ENCODE measurements at regions not wholly inside any gene's neighbourhood (a gene's known extent, or its start where the extent isn't known, plus 50 kb on each side); places are given as distances from the start of the nearest gene placed in this dataset.

DNA sequence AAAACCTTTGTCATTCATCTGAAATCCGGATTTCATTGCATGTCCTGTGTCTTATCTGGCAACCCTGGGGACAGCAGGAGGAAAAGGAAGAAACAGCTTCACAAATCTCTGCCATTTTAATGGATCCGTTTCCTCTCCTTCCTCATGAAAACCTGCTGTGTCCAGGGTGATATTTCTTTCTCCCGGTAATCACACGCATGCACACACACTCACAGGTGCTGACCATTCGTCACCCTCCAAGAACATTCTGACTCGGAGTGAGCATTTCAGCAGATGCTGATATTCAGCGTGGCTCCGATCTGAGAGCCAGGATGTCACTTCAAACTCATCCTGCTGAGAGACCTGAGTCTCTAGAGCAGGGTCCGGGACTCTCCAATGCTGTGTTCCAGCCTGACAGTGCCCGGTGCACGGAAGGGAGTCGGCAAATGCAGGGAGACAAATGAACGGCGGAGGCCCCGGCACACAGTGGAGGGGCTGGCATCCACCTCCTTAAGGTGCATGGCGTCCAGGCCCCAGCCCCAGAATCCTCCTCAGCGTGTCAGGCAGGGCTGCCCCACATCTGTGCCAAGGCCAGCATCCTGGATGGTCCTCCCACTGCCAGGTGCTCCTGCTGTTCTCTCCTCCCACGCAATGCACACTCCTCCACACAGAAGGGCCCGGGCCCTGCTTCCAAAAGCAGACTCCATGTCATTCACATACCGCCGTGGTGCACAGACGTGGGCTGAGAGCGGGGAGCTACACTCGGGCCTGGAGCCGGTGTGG lies 70.7 kb downstream of the RBFOX3 start:
- no peak for DNase-seq (ENCODE audit: low read depth in 2 of 2)

DNA sequence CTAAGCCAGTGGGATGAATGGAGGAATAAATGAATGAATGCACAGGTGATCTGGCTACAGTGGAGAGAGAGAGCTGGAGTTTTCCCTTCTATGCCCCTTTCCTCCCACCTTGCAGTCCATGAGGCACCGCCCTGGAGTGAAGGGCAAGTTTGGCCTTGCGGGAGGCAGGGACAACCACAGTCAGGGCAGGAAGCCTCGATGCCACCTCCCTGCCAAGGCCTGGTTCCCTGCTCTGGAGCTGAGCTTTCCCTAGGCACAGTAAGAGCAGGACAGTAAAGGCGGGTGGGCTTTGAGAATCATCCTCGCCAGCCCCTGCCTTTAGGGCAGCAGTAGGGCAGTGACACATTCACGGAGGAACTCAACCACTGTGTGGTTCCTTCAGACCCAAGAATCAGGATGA lies 72.6 kb downstream of the RBFOX3 start:
- no peak for DNase-seq (ENCODE audit: low read depth in 2 of 2)

DNA sequence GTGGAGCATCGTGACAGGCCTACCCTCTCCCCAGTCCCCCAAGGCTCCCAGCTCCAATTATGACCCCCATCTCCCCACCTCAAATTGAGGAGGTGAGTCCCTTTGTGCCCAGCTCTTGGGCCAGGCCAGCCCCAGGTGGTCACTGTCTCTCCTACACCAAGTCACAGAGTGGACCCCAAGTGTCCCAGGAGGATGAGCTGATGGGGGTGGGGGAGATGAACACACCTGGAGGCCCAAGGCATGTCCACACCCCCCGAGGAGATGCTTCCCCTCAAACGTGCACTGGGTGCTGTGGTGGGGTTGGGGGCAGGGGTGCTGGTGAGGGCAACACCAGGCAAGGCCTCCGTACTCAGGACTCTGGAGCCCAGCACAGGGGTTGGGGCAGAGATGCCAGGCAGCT lies 73.2 kb downstream of the RBFOX3 start:
- DNase-seq (ENCODE audit: low read depth in 2 of 2), result no peak

DNA sequence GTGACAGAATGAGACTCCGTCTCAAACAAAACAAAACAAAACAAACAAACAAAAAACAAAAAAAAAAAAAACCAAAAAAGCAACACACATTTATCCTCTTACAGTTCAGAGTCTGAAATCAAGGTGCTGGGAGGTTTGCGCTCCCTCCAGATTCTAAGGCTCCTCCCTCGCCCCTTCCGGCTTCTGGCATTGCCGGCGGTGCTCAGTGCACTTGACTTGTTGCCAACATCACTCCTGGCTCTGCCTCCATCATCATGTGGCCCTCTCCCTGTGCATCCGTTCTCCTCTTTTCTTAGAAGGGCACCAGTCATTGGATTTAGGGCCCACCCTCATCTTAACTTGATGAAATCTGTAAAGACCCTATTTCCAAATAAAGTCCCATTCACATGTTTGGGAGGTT lies 73.8 kb downstream of the RBFOX3 start:
- DNase-seq (ENCODE audit: low read depth in 2 of 2), result no peak

DNA sequence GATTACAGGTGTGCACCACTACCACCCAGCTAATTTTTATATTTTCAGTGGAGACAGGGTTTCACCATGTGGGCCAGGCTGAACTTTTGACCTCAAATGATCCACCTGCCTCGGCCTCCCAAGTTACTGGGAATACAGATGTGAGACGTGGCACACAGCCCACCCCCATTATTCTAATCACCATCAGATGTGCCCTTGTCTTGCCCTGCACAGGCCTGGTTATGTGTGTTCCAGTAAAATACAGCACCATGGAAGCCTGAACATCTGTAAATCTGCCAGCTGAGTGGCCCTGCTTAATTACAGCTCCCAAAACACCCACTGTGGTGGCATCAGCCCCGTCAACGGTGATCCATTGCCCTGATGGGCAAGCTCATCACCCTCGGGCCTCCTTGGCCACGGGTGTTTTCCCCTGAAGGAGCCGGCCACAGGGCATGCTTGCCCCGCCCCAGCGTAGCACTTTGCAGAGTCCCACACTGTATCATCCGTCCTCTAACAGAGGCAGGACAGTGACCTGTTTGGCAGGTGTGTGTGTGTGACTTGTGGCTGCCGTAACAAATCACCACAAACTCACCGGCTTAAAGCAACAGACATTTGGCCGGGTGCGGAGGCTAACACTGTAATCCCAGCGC lies 74.5 kb downstream of the RBFOX3 start:
- no peak for DNase-seq (ENCODE audit: low read depth in 2 of 2)

DNA sequence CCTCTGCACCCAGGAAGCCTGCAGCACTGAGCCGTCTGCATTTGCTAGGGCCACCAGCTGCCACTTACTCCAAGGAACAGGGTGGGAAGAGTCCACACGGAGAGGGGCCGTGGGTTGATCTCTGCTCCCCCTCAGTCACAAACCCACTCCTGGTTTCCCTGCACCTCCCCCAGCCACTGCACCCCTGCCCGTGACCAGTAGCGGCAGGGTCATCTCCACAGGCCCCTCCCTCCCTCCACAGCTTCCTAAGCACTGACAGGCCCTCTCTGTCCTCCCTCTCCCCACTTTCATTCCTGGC lies 75.2 kb downstream of the RBFOX3 start:
- DNase-seq (ENCODE audit: low read depth in 2 of 2), result no peak

DNA sequence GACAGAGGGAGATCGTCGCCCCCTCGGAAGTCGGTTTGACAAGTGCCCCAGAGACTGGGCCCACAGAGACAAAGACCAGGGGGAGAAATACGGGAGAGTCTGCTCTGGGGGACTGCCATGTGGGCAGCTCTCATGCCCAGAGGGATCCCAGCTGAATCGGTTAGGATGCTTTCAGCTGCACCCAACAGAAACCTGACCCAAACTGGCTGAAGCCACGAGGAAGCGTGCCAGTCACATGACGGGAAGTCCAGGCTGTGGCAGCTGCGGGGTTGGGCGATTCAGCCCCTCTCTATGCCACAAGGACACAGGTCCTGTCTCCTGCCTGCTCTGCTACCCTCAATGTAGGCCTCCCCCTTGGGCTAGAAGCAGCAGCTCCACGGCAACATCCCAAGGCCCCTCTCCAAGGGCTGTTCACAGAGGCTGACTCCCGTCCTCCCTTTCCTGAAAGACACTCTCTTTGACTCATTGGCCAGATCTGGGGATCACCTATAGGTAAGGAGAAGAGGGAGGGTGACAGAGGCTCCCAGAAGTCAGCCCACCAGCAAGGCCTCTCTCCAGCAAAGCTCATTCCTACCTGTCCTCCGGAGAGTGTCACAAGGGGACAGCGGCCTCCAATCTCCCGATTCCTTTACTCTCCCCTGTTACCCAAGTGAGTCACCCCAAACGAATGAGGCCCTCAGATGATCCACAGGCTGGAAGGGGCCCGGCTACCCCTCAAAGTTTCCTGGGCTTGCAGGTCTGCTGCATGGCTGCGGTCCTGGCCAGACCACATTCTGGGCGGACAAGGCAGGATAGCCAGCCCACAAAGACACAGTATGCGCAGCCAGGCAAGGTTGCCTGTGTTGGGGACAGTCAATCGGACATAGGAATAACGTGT lies 75.8 kb downstream of the RBFOX3 start:
- no peak for DNase-seq (ENCODE audit: low read depth in 2 of 2)

DNA sequence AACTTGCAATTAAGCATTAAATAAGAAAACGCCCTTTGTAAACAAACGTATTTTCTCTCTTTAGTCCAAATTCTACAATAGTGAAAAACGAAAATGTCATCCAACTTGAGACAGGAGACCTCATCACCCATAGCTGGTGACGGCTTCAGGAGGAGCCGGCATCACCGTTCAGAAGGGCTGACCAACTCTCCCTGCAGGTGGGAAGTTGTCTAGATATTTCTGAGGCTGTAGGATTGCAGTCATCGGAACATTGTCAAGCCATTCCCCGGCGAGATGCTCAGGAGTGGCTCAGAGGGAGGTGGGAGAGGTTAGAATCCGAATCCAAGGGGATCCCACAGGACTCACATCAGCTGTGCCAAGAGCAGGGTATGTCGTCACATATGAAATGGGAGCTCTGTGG lies 76.7 kb downstream of the RBFOX3 start:
- DNase-seq (ENCODE audit: low read depth in 2 of 2), result no peak

DNA sequence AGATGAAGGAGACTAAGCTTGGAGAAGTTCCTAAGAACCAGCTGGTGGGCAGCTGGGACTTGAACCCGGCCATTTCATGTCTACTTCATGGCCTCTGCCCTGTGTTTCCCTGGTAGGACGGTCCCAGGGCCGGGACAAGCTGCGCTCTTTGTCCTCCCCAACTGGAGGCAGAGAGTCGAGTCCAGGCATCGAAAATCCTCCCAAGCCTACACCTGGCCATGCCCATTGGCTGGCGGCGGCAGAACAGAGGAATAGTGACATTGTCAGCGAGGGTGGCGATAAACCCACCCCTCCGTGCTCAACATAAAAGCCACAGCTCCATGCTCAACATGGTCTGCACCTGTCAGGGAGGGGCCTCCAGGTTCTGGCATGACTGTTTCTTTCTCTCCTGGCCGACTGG lies 77.7 kb downstream of the RBFOX3 start:
- DNase-seq (ENCODE audit: low read depth in 2 of 2), result no peak

DNA sequence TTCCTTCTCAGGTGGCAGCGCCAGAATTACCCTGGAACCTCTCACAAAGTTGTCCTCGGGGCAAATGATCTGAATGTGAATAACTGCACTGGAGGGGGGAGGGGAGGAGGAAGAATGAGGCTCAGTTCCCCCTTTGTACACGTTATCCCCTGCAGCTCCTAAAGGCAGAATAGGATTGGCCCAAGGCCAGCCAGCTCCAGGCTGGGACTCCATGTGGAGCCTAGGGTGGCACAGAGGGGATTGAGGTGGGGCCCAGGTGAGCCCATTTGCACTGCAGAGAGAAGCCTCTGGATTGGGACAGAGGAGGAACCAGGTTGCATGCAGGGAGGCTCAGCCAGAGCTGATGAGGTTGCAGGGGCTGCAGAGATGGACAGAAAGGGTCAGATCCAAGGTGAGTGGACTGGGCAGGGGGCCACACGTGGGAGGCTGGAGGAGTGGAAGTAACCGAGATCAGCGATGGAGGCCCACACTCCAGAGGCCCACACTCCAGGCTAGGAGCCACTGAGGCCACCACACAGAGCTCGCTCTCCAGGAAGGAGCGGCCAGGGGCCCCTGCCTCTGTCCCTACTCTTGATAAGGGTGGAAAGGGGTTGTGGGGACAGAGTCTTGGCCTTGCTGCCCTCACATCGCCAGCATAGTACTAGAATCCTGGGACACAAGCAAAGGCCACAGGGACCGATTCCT lies 78.6 kb downstream of the RBFOX3 start:
- DNase-seq (ENCODE audit: low read depth in 2 of 2), result no peak

DNA sequence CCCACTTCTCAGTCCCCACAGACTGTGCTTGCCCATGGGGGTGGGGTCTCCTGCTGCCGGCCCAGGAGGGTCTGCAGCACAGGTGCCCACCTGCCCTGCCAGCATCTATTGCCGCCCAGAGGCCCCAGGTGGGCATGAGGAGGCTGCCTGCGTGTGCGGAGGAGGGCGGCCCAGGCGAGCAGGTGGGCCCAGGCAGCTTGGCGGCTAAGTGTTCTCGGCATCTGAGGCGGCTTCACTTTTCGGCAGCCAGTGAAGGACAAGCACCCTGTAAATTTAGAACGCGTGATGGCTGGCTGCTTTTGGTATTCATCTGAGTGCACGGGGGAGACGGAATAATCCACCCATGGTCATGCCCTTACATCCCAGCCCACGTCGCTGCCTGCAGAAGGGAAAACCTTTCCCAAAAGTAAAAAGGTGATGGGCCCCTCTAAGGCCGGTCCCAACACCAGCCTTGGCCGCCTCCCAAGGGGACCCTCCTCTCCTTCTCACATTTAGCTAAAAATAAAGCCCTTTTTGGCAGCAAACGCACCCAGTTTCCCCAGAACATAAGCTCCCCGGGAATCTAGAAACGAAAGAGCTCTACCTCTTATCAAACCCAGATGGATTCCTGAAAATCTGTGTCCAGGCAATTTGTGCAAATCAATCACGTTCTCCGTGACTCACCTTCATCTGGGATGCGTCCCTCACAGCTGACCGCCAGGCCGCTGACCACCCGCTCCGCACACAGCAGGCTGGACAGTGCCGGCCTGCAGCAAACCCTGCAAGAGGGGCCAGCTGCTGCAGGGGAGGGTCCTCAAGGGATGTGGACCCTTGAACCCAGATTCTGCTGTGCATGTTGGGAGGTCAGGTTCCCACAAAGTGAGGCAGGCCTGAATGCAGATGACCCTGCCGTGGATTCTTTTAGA lies 79.4 kb downstream of the RBFOX3 start:
- no peak for DNase-seq (ENCODE audit: low read depth in 2 of 2)

DNA sequence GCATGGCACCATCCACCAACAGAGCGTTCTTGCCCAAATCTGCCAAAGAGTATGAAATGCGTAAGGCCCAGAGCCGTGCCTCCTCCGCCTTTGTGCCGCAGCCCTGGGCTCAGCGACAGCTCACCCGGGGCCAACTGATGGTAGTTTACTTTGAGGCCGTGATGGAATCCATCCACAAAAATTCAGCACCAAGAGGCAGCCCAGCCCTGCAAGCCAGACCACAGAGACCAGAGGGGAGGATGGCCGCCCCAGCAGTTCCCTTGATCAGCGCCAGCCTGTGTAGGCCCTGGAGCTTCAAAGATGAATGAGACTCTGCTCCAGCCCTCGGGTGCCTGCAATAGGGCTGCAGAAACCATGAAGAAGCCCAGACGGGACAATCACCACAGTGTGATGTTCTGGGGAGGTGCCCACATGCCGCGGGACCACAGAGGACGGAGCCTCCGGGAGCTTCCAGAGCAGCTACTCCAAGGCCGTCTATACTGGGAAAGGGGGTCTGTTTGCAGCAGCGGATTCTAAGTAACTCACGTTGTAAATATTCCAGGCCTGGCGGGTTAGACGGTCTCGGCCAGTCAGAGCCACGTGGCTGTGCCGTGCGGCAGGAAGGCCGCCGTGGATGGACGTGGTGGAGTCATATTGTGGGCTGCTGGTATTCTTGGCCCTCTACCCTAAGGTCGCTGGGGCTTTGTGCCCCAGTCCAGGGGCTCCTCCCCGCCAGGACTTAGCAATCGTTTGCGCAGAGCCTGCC lies 80.3 kb downstream of the RBFOX3 start:
- no peak for DNase-seq (ENCODE audit: low read depth in 2 of 2)

DNA sequence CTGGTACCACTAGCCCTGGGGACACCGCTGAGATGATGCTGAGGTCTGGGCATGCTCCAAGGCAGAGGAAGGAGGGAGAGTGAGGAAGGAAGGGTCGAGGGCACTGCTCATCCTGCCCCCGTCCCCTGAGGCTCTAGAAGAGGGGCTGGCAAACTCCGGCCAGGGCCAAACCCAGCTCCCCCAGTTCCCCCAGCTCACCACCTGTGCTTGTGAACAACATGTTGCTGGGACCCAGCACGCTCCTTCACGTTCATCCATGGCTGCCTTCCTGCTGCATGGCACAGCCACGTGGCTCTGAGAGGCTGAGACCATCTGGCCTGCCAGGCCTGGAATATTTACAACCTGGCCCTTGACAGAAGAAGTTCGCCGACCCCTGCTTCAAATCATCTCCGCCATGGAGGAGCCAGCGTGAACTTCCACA lies 81.2 kb downstream of the RBFOX3 start:
- DNase-seq (ENCODE audit: low read depth in 2 of 2), result no peak

DNA sequence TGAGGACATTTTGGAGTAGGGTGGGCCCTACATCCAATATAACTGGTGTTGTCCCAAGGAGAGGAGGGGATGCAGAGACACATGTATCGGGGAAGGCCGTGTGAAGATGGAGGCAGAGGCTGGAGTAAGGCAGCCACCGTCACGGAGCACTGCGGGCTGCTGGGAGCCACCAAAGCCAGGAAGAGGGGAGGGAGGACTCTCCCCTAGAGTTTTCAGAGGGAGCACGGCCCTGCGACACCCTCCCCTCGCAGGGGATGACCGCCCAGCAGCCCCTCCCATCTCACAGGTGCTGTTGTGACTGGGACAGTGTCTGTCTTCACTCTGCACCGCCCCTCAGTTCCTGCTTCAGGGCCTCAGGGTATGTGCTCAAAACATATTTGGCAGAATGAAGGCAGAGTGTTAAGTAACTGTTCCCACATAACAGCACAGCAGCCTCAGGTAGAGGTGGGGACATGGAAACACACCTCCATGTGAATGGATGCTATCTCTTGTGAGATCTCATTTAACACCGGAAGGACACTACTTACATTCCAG lies 82.2 kb downstream of the RBFOX3 start:
- no peak for DNase-seq (ENCODE audit: low read depth in 2 of 2)

DNA sequence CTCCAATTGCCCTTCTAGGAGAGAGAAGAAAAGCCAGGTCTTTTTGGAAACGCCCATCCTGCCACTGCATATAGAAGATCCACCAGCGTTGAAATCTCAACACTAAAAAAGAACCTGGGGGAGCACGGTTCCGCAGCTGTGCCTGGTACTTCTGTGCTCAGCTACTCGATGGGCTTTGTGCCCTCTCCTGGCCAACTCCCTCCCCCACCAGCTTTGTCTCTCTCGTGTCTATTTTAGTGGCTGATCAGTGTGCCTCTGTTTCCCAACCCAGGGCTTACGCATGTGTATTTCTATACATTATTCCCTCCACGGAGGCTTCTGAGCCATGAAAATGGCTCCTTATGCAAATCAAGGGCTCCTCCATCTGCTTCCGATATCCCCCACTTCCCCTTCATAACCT lies 83.5 kb downstream of the RBFOX3 start:
- DNase-seq (ENCODE audit: low read depth in 2 of 2), result no peak

DNA sequence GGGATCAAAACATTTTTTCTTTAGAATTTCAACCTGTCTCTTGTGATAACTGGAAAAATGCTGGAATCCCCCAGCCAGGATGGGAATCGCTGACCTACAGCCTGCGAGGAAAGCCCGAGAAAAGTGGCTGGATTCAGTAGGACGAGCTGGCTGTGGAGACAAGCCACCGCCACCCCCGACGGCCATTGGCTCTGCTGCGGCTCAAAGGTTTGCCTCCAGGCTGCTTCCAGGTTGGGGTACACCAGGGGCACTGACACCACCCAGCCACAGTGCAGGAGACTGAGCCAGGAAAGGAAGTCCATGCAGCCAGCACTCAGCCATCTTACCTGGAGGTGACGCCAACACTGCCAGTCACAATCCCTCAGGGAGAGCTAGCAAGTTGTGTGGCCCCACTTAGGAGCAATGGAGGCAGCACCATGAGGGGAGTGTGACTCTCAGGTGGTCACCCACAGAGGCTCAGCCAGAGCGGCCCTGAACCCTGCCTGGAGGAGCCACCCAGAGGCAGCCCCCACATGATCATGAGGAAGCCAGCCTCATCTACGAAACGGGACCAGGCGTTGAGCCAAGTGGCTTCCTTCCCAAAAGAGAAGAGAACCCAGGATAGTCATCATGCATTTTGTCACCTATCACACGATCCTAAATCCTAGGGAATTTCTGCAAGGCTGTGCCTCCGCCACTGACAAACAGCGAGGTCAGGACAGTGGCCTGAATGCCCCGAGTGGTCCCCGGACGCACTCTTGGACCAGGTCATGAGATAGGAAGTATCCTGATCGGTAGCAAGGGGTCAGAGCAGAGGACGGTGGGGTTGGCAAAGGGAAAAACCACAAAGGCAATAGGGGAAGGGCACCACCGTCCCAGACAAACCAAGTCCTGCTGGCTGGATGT lies 84.8 kb downstream of the RBFOX3 start:
- no peak for DNase-seq (ENCODE audit: low read depth in 2 of 2)

DNA sequence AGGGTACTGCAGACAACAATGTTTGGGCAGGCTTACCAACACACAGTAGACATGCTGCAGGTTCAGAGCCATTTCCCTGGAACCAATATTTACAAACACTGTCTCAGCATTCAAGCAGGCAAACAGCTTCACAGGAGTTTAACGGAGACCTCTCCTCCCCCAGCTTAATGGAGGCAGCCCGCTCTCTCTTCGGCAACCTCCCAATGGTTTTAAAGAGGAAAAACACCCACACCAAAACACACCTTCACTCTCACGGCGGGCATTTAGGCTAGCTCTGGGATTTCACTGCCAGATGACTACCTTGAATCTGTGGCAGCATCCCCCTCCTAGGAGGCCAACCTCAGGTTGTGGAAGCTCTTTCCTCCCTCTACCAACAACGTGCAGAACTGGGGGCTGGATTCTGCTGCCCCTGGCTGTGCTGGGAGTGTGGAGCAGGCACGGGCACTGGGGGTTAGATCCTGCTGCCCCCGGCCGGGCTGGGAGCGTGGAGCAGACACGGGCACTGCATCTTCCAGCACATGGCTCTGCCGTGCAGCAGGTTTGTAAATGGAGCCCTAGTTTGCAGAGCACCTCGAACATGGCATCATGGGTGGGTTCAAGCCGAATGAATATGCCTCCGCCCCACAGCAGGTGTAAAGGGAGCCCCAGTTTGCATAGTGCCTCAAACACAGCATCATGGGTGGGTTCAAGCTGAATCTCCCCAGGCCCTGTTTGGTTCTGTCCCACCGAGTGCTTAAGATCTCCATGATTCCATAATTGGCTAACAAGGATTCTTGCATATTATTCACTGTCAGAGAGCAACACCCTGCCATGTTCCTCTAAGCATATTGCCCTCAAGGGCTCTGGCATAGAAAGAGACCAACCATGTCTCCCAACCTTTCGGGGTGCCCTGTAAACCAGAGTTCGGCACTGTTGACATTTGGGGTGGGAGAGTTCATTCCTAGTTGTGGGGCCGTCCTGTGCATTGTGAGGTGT lies 86.4 kb downstream of the RBFOX3 start:
- no peak for DNase-seq (ENCODE audit: low read depth in 2 of 2)

DNA sequence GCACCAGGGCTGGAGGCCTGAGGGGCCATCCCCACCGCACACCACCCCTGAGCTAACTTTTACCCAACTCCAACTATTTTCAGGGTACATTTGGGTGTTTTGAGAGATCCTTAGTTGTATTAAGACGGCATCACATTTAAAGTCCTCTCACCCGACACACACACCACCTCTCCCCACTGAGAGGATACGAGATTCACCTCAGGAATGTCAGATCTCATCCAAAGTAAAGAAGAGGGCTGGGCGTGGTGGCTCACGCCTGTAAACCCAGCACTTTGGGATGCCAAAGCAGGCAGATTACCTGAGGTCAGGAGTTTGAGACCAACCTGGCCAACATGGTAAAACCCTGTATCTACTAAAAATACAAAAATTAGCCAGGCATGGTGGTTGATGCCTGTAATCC lies 88.4 kb downstream of the RBFOX3 start:
- DNase-seq (ENCODE audit: low read depth in 2 of 2), result no peak

Data from activated CD8-positive, alpha-beta memory T cell treated with anti-CD3 and anti-CD28 coated beads for 4 hours (primary cell).